DOHH2 (cell line): ENCODE measurements at regions not wholly inside any gene's neighbourhood (a gene's known extent, or its start where the extent isn't known, plus 50 kb on each side); places are given as distances from the start of the nearest gene placed in this dataset.

Experiments
- H3F3A ChIP-seq: fragments of 200-600 bp; sonication (generic), shearing (Covaris generic); 2 replicates; pipeline ENCODE4 v1.6.0; 2016; ENCODE audit warnings: antibody characterized with exemption, mild to moderate bottlenecking; ENCODE audit not compliant: control insufficient read depth, insufficient read depth
- H3K27ac ChIP-seq: fragments of 200-600 bp; sonication (generic); 2 replicates; pipeline ENCODE4 v1.5.1; 2014; ENCODE audit warnings: low read depth, mild to moderate bottlenecking, low read length, moderate library complexity
- H3K27me3 ChIP-seq: fragments of 200-600 bp; sonication (generic); 2 replicates; pipeline ENCODE4 v1.6.1; 2014; ENCODE audit warnings: mild to moderate bottlenecking, low read length, mixed read lengths; ENCODE audit not compliant: control insufficient read depth
- H3K36me3 ChIP-seq: fragments of 200-600 bp; sonication (generic); 2 replicates; pipeline ENCODE4 v1.6.1; 2014; ENCODE audit warnings: mild to moderate bottlenecking, low read length, moderate library complexity, mixed read lengths; ENCODE audit not compliant: control insufficient read depth
- H3K4me1 ChIP-seq: fragments of 200-600 bp; sonication (generic); 2 replicates; pipeline ENCODE4 v1.6.1; 2014; ENCODE audit warnings: mild to moderate bottlenecking, low read length, mixed read lengths; ENCODE audit not compliant: control insufficient read depth
- H3K4me2 ChIP-seq: fragments of 200-600 bp; sonication (generic); 2 replicates; pipeline ENCODE4 v1.6.0; 2014; ENCODE audit warnings: mild to moderate bottlenecking, low read length, moderate library complexity
- H3K4me3 ChIP-seq: fragments of 200-600 bp; sonication (generic); 2 replicates; pipeline ENCODE4 v1.5.1; 2014; ENCODE audit warnings: mild to moderate bottlenecking, low read length, mixed read lengths
- H3K79me2 ChIP-seq: fragments of 200-600 bp; sonication (generic); 2 replicates; pipeline ENCODE4 v1.6.1; 2014; ENCODE audit warnings: mild to moderate bottlenecking, low read length, mixed read lengths; ENCODE audit not compliant: control insufficient read depth
- H3K9me2 ChIP-seq: fragments of 200-600 bp; sonication (generic); replicated peaks from 2 replicates; pipeline ENCODE4 v1.6.1; 2014; ENCODE audit warnings: mild to moderate bottlenecking, low read length, mixed read lengths; ENCODE audit not compliant: control insufficient read depth
- H3K9me3 ChIP-seq: fragments of 200-600 bp; sonication (generic); 2 replicates; pipeline ENCODE4 v1.6.1; 2014; ENCODE audit warnings: antibody characterized with exemption, low read length, mixed read lengths; ENCODE audit not compliant: control insufficient read depth, insufficient read depth
- H4K20me1 ChIP-seq: fragments of 200-600 bp; sonication (generic); 2 replicates; pipeline ENCODE4 v1.6.0; 2014; ENCODE audit warnings: low read depth, mild to moderate bottlenecking, antibody characterized with exemption, low read length, moderate library complexity; ENCODE audit not compliant: control insufficient read depth, insufficient read depth
- EZH2phosphoT487 ChIP-seq: fragments of 200-600 bp; sonication (generic); IDR thresholded peaks from 2 replicates; pipeline ENCODE4 v1.6.1; 2017; ENCODE audit warnings: borderline replicate concordance, mild to moderate bottlenecking, antibody characterized with exemption, low read length, moderate library complexity, mixed read lengths
- TF ChIP-seq, protein P1 (sequence below): fragments of 200-600 bp; sonication (generic); IDR thresholded peaks from one replicate; pipeline ENCODE4 v1.5.1; 2014; ENCODE audit warnings: antibody characterized with exemption, mild to moderate bottlenecking, low read depth, low read length; ENCODE audit not compliant: poor library complexity, severe bottlenecking

DNA sequence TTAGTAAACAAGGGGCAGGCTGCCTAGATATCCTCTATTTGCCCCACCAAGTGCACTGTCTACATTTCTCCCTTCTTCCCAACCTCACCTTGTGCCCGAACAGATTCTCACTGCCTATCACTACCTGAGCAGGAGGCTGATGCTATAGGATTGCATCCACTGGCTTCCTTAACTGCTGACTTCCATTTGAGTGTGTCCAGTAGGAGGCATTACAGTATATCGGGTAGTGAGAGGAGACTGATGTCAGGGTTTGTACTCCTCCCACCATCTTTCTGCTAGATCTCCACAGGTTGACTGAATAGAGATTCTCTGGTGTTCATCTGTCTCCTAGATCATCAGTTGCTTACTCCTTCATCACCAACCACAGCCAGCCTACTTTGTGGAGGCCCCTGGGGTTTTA, 796.3 kb downstream of the LRRIQ3 start:
- no peaks in the 10 kb centered on the region for H3K36me3 ChIP-seq
- TF ChIP-seq, protein P1, sequence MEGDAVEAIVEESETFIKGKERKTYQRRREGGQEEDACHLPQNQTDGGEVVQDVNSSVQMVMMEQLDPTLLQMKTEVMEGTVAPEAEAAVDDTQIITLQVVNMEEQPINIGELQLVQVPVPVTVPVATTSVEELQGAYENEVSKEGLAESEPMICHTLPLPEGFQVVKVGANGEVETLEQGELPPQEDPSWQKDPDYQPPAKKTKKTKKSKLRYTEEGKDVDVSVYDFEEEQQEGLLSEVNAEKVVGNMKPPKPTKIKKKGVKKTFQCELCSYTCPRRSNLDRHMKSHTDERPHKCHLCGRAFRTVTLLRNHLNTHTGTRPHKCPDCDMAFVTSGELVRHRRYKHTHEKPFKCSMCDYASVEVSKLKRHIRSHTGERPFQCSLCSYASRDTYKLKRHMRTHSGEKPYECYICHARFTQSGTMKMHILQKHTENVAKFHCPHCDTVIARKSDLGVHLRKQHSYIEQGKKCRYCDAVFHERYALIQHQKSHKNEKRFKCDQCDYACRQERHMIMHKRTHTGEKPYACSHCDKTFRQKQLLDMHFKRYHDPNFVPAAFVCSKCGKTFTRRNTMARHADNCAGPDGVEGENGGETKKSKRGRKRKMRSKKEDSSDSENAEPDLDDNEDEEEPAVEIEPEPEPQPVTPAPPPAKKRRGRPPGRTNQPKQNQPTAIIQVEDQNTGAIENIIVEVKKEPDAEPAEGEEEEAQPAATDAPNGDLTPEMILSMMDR, result no peak
- no peak for TF ChIP-seq EZH2phosphoT487
- no peaks in the 10 kb centered on the region; the same call in 1 of the 2 replicates for H3K9me3 ChIP-seq
- no peak overlapping the region for H3K4me3 ChIP-seq
- no peak overlapping the region for H3K27ac ChIP-seq
- no peaks in the 10 kb centered on the region for H3K79me2 ChIP-seq
- no peaks in the 10 kb centered on the region for H3F3A ChIP-seq
- no peak overlapping the region for H3K4me2 ChIP-seq
- H3K4me1 ChIP-seq, result no peaks in the 10 kb centered on the region
- no peaks in the 10 kb centered on the region for H3K27me3 ChIP-seq
- H3K9me2 ChIP-seq, result no peaks in the 10 kb centered on the region
- H4K20me1 ChIP-seq, result no peaks in the 10 kb centered on the region

DNA sequence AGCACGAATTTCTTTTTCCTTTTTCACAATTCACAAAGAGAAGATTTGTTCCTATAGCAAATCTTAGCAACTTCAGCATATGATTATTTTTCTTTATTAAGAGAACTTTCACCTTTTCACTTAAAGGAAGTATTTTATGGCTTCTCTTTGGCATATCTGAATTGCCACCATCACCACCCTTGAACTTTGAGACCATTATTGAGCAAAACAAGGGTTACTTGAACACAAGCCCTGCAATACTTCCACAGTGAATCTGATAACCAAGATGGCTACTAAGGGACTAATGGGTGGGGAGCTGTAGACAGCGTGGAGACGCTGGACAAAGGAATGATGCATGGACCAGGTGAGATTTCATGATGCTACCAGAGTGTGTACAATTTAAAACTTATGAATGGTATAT, 815.0 kb downstream of the LRRIQ3 start:
- no peaks in the 10 kb centered on the region for H3K27me3 ChIP-seq
- H4K20me1 ChIP-seq, result no peaks in the 10 kb centered on the region
- H3F3A ChIP-seq, result no peaks in the 10 kb centered on the region
- TF ChIP-seq, protein P1, result no peak
- no peak for TF ChIP-seq EZH2phosphoT487
- no peak overlapping the region for H3K27ac ChIP-seq
- no peaks in the 10 kb centered on the region for H3K9me2 ChIP-seq
- H3K4me2 ChIP-seq, result no peak overlapping the region
- H3K4me1 ChIP-seq, result no peaks in the 10 kb centered on the region
- no peaks in the 10 kb centered on the region for H3K79me2 ChIP-seq
- H3K36me3 ChIP-seq, result no peaks in the 10 kb centered on the region
- no peak overlapping the region for H3K4me3 ChIP-seq
- H3K9me3 ChIP-seq, result no peaks in the 10 kb centered on the region; the same call in 1 of the 2 replicates

DNA sequence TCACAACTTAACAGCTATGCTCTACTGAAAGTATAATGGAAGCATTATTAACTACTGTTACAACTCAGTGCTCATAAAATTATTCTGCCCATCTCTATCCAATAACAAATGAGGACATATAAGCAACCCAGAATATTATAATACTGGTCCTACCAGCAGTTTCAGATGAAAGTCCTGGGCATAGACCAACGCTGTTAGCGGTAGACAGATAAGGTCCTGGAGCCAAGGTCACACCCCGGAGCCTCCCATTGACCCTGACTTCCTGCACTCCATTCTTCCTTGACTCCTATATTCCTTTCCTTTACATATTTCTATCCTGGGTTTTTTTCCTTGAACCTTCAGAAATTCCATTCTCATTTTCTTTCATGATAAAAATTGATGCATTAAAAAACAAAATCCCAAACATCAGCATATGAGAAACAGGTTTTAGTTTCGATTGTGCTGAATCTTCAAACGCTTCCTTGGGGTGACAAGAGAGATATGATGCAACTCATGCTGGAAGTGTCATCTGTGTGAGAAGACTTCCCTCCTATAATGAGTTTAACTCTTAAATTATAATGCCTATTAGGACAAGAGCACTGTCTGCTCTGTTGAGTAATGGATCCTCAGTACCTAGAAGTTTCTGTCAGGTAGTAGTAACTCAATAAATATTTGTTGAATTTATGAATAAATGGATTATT, 831.1 kb downstream of the LRRIQ3 start:
- no peaks in the 10 kb centered on the region for H3K27me3 ChIP-seq
- no peak overlapping the region for H3K4me2 ChIP-seq
- no peak for TF ChIP-seq EZH2phosphoT487
- TF ChIP-seq, protein P1, result no peak
- no peak overlapping the region for H3K27ac ChIP-seq
- H3K4me1 ChIP-seq, result no peaks in the 10 kb centered on the region
- no peaks in the 10 kb centered on the region for H3K36me3 ChIP-seq
- H4K20me1 ChIP-seq, result no peaks in the 10 kb centered on the region
- H3K79me2 ChIP-seq, result no peaks in the 10 kb centered on the region
- H3K4me3 ChIP-seq, result no peak overlapping the region
- H3F3A ChIP-seq, result no peaks in the 10 kb centered on the region
- no peaks in the 10 kb centered on the region for H3K9me3 ChIP-seq
- H3K9me2 ChIP-seq, result no peaks in the 10 kb centered on the region
